A673 (cell line): ENCODE measurements at regions not wholly inside any gene's neighbourhood (a gene's known extent, or its start where the extent isn't known, plus 50 kb on each side); places are given as distances from the start of the nearest gene placed in this dataset.

Experiments used
- BruUV-seq: library from RNA; stranded (reverse); fragments of 400-500 nt; replicated peaks from 2 replicates; lab custom pipeline; 2021; lab: Mats Ljungman, UMichigan
- CTCF ChIA-PET: fragments of 300-600 bp; sonication (Branson Sonifier 250); formaldehyde crosslinking; loops from one replicate; lab custom pipeline; 2022; ENCODE audit warnings: antibody characterized with exemption; lab: Charles Lee
- POLR2A ChIA-PET: fragments of 300-600 bp; sonication (Branson Sonifier 250); formaldehyde crosslinking; loops from one replicate; lab custom pipeline; 2022; ENCODE audit warnings: antibody characterized with exemption; ENCODE audit not compliant: low non-redundant PET; lab: Charles Lee
- DNase-seq: peaks from one replicate; pipeline ENCODE4 v3.0.0-alpha.2; 2015; ENCODE audit warnings: low spot score
- H3K27ac ChIP-seq: fragments of 200-600 bp; sonication (generic); 2 replicates; pipeline ENCODE4 v1.5.1; 2016; ENCODE audit warnings: mixed run types, low read depth, mild to moderate bottlenecking, mixed read lengths, antibody characterized with exemption, low read length; ENCODE audit not compliant: poor library complexity, severe bottlenecking
- H3K27me3 ChIP-seq: fragments of 200-600 bp; sonication (generic); replicated peaks from 2 replicates; pipeline ENCODE4 v1.6.1; 2017; ENCODE audit warnings: mixed run types, low read depth, mild to moderate bottlenecking, mixed read lengths, antibody characterized with exemption, low read length; ENCODE audit not compliant: insufficient read depth, poor library complexity
- H3K36me3 ChIP-seq: fragments of 200-600 bp; sonication (generic); 2 replicates; pipeline ENCODE4 v1.6.1; 2016; ENCODE audit warnings: mixed run types, mild to moderate bottlenecking, mixed read lengths, antibody characterized with exemption, low read length; ENCODE audit not compliant: insufficient read depth, poor library complexity, severe bottlenecking
- H3K4me1 ChIP-seq: fragments of 200-600 bp; sonication (generic); 2 replicates; pipeline ENCODE4 v1.6.1; 2017; ENCODE audit warnings: mixed run types, mild to moderate bottlenecking, mixed read lengths, antibody characterized with exemption, low read length; ENCODE audit not compliant: insufficient read depth, poor library complexity, severe bottlenecking
- H3K4me3 ChIP-seq: fragments of 200-600 bp; sonication (generic); 2 replicates; pipeline ENCODE4 v1.5.1; 2016; ENCODE audit warnings: low read depth, mixed run types, mild to moderate bottlenecking, mixed read lengths, low read length; ENCODE audit not compliant: poor library complexity, severe bottlenecking
- H3K9me3 ChIP-seq: fragments of 200-600 bp; sonication (generic); 2 replicates; pipeline ENCODE4 v1.6.1; 2016; ENCODE audit warnings: mixed run types, low read depth, mild to moderate bottlenecking, mixed read lengths, antibody characterized with exemption, low read length; ENCODE audit not compliant: poor library complexity, severe bottlenecking
- EZH2 ChIP-seq: fragments of 200-600 bp; sonication (generic); IDR thresholded peaks from 2 replicates; pipeline ENCODE4 v1.6.1; 2017; ENCODE audit warnings: borderline replicate concordance, low read depth, mild to moderate bottlenecking, mixed read lengths, antibody characterized with exemption, low read length; ENCODE audit not compliant: poor library complexity, severe bottlenecking
- intact Hi-C: fragments of 100-400 bp; cut with micrococcal nuclease; formaldehyde crosslinking; loops from one replicate; pipeline ENCODE4 v1.10.0; 2022; ENCODE audit not compliant: unreplicated experiment
- TF ChIP-seq, protein P1 (sequence below): fragments of 300-800, 200-600 bp; sonication (generic); conservative IDR thresholded peaks from 2 replicates; pipeline ENCODE4 v1.5.1; 2017; ENCODE audit warnings: low read depth, mild to moderate bottlenecking, antibody characterized with exemption, low read length, moderate library complexity, mixed read lengths

DNA sequence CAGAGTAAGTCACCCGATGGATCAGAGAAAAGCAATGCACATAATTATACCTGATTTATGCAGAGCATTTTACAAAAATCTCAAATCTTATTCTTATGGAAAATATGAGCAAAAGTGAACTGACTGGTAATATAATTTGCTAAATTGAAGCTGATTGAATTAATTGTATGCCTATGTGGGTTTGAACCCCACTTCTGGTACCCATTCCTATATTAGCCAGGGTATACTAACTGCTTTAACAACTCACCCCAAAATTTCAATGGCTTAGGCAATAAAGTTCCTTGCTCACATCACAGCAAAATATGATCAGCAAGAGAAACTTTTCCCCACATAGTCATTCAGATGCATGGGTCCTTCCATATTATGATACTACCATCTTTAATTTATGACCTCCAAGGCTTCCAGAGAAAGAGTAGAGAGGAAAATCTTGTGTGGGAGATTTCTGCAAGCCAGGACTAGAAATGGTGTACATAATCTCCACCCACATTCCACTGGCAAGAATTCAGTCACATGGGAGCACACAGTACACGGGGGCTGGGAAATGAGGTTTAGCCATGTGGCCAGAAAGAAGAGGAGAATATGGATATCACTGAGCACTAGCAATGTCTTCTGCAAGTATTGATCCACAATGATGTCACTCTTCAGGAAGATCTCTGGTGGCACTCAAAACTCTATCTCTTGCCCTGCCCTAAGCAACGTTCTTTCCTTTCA, 640.7 kb downstream of the BCOR start:
- H3K4me3 ChIP-seq = no peak overlapping the region
- no peak overlapping the region for H3K27ac ChIP-seq
- CTCF ChIA-PET = no interaction called here
- intact Hi-C loops = no loop called here
- no peaks in the 10 kb centered on the region for H3K4me1 ChIP-seq
- no peaks in the 10 kb centered on the region for H3K36me3 ChIP-seq
- H3K27me3 ChIP-seq = no peaks in the 10 kb centered on the region
- DNase-seq = no peak
- peaks cover 6% of the 10 kb centered on the region for H3K9me3 ChIP-seq
- TF ChIP-seq EZH2 = no peak
- TF ChIP-seq, protein P1, sequence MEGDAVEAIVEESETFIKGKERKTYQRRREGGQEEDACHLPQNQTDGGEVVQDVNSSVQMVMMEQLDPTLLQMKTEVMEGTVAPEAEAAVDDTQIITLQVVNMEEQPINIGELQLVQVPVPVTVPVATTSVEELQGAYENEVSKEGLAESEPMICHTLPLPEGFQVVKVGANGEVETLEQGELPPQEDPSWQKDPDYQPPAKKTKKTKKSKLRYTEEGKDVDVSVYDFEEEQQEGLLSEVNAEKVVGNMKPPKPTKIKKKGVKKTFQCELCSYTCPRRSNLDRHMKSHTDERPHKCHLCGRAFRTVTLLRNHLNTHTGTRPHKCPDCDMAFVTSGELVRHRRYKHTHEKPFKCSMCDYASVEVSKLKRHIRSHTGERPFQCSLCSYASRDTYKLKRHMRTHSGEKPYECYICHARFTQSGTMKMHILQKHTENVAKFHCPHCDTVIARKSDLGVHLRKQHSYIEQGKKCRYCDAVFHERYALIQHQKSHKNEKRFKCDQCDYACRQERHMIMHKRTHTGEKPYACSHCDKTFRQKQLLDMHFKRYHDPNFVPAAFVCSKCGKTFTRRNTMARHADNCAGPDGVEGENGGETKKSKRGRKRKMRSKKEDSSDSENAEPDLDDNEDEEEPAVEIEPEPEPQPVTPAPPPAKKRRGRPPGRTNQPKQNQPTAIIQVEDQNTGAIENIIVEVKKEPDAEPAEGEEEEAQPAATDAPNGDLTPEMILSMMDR = no peak
- POLR2A ChIA-PET = no interaction called here
- no TSS peak for BruUV-seq

DNA sequence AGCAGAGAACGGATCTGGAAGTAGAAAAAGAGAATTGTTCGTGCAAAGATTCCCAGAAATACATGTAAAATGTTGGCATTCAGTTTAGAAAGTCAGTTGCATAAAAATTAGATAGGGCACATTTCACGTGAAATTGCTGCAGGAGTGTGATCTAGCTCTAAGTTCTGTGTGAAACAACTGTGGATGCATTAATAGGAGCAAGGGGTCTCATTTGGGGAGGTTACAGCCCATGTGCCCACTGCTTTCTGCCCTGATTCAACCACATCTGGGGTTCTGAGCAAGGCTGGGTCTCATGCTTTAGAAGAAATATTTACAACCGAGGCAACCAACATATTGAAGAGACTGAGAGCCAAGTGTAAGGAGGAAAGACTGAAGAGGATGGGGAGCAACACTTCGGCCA, 639.0 kb downstream of the BCOR start:
- CTCF ChIA-PET = no interaction called here
- DNase-seq = no peak
- intact Hi-C loops = no loop called here

DNA sequence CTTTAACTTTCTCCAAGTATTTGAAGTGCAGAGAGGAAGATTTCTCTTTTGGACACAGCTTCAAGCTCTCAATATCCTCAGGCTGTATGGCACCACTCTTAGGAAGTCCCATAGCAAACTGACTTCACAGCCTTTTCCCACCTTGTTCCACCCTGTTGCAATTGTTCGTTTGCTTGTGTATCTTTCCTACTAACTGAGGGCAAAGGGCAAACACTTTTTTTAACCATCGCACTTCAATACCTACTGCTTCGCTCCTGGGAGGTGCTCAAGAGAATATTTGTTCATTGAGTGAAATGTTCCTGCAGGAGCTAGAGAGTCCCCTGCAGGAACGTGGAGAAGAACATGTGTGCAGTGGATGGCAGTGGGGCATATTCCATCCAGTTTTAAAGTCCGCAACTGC, 638.6 kb downstream of the BCOR start:
- intact Hi-C loops = no loop called here
- Histone ChIP-seq H3K9me3 (peaks cover 6% of the 10 kb centered on the region), H3K4me3 (no peak overlapping the region), H3K36me3 (no peaks in the 10 kb centered on the region), H3K27ac (no peak overlapping the region), H3K4me1 (no peaks in the 10 kb centered on the region), H3K27me3 (no peaks in the 10 kb centered on the region)
- no peak for DNase-seq
- ChIA-PET CTCF (no interaction called here), POLR2A (no interaction called here)
- BruUV-seq = no TSS peak
- no peak for TF ChIP-seq EZH2
- TF ChIP-seq, protein P1 = no peak

More for the DNA sequence above, 639.0 kb downstream of the BCOR start:
- Histone ChIP-seq H3K9me3 (peaks cover 6% of the 10 kb centered on the region), H3K36me3 (no peaks in the 10 kb centered on the region), H3K4me1 (no peaks in the 10 kb centered on the region), H3K27ac (no peak overlapping the region), H3K27me3 (no peaks in the 10 kb centered on the region), H3K4me3 (no peak overlapping the region)
- TF ChIP-seq EZH2 = no peak
- TF ChIP-seq, protein P1 = no peak
- POLR2A ChIA-PET = no interaction called here
- no TSS peak for BruUV-seq
